ENCODE measurements at regions not wholly inside any gene's neighbourhood (a gene's known extent, or its start where the extent isn't known, plus 50 kb on each side); places are given as distances from the start of the nearest gene placed in this dataset.

DNA sequence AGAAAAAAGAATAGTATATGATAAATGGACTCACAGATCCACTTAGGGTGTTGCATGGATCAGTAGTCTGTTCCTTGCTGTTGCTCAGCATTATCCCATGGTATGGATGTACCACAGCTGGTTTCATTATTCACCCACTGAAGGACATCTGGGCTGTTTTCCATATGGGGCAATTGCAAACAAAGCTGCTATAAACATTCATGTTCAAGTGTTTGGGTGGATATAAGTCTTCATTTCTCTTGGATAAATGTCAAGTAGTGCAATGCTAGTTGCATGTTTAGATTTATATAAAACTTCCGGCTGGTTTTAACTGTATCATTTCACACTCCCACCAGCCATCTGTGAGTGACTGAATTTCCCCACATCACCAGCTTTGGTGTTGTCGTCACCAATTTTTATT, 137.7 kb downstream of the ASB7 start (continued):
- TF ChIP-seq XRCC5 (IDR thresholded peaks at IDR 0.05; ENCODE audit: low read depth, low read length): no peak
- no peak for TF ChIP-seq ETV6 (IDR thresholded peaks at IDR 0.05; ENCODE audit: borderline replicate concordance in 1 of 2, low read depth in 2 of 2, low read length in 1 of 2)
- TF ChIP-seq ETV6 (CRISPR knock-in tag; IDR thresholded peaks at IDR 0.05; ENCODE audit: borderline replicate concordance): no peak
- TF ChIP-seq, protein P1, sequence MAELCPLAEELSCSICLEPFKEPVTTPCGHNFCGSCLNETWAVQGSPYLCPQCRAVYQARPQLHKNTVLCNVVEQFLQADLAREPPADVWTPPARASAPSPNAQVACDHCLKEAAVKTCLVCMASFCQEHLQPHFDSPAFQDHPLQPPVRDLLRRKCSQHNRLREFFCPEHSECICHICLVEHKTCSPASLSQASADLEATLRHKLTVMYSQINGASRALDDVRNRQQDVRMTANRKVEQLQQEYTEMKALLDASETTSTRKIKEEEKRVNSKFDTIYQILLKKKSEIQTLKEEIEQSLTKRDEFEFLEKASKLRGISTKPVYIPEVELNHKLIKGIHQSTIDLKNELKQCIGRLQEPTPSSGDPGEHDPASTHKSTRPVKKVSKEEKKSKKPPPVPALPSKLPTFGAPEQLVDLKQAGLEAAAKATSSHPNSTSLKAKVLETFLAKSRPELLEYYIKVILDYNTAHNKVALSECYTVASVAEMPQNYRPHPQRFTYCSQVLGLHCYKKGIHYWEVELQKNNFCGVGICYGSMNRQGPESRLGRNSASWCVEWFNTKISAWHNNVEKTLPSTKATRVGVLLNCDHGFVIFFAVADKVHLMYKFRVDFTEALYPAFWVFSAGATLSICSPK (IDR thresholded peaks at IDR 0.05; ENCODE audit: borderline replicate concordance): no peak
- TF ChIP-seq HDAC1 (IDR thresholded peaks at IDR 0.05): no peak
- TF ChIP-seq ZBTB7A (IDR thresholded peaks at IDR 0.05; ENCODE audit: borderline replicate concordance, control insufficient read depth, low read depth, low read length): no peak
- no peak for TF ChIP-seq ZNF282 (CRISPR knock-in tag; IDR thresholded peaks at IDR 0.05)
- TF ChIP-seq RBM15 (IDR thresholded peaks at IDR 0.05; ENCODE audit: insufficient read depth, low read length): no peak
- TF ChIP-seq RBBP5 (IDR thresholded peaks at IDR 0.05; ENCODE audit: borderline replicate concordance, insufficient read depth, low read length, poor library complexity, severe bottlenecking): no peak

DNA sequence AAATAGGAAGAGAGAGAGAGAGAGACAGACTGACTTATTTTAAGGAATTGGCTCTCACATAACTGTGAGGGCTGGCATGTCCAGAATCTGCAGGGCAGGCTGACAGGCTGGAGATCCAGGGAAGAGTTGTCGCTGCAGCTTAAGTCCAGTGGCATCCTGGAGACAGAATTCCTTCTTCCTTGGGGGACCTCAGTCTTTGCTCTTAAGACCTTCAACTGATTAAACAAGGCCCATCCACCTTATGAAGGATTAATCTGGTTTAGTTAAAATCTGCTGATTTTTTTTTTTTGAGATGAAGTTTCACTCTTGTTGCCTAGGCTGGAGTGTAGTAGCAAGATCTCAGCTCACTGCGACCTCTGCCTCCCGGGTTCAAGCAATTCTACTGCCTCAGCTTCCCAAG, 128.0 kb upstream of the ALDH1A3 start:
- WGBS (ENCODE audit: insufficient coverage, low coverage, missing lambda C conversion rate): 0% methylated on average over 3 of the region's 3 CpGs
- BruUV-seq (replicated peaks): no TSS peak
- Histone ChIP-seq H3K4me1 (replicated peaks in 1 of 2; ENCODE audit: control insufficient read depth in 2 of 2, insufficient read depth in 2 of 2, low read length in 2 of 2) (no peaks in the 10 kb centered on the region), H3K36me3 (ENCODE audit: control insufficient read depth, insufficient read depth, low read length) (no peaks in the 10 kb centered on the region), H3K9me1 (ENCODE audit: control insufficient read depth, insufficient read depth, low read length) (no peaks in the 10 kb centered on the region), H3K9me3 (replicated peaks; ENCODE audit: control insufficient read depth, insufficient read depth, low read depth, low read length) (no peaks in the 10 kb centered on the region), H3K27ac (ENCODE audit: extremely low read depth, low read depth, low read length) (no peak overlapping the region), H3K79me2 (ENCODE audit: control insufficient read depth, insufficient read depth, low read length) (no peaks in the 10 kb centered on the region), H4K20me1 (replicated peaks; ENCODE audit: control insufficient read depth, insufficient read depth, low read length) (no peaks in the 10 kb centered on the region), H3K4me3 (no peak overlapping the region), H3K27me3 (ENCODE audit: control insufficient read depth in 2 of 2, insufficient read depth in 2 of 2, low read length in 2 of 2) (no peaks in the 10 kb centered on the region; a peak in 1 of 5 replicates), H3K4me2 (ENCODE audit: insufficient read depth, low read length) (no peak overlapping the region), H2AFZ (ENCODE audit: low read depth, low read length) (no peak overlapping the region), H3K9ac (ENCODE audit: insufficient read depth in 1 of 2, low read depth in 2 of 2, low read length in 2 of 2) (no peak overlapping the region)
- no peak for ATAC-seq
- no peak for DNase-seq (ENCODE audit: extremely low read depth in 1 of 4, low spot score in 3 of 4)
- POLR2A ChIA-PET: no interaction called here
- peak; percentile 72 for TF ChIP-seq ZNF134 (CRISPR knock-in tag; conservative IDR thresholded peaks at IDR 0.05)
- TF ChIP-seq GTF2F1 (IDR thresholded peaks at IDR 0.05; ENCODE audit: low read depth, low read length): no peak
- no peak for TF ChIP-seq E2F3 (CRISPR knock-in tag; IDR thresholded peaks at IDR 0.05)
- no peak for FAIRE-seq
- in situ Hi-C loops (cut with MboI) (no loop called here), intact Hi-C loops (cut with micrococcal nuclease) (no loop called here)
- CTCF ChIA-PET (ENCODE audit: low intra/inter-chr PET ratio): no interaction called here

Measured in K562 (cell line).